Cerebellar nuclear complex (tissue), 1 donor: ENCODE measurements at regions not wholly inside any gene's neighbourhood (a gene's known extent, or its start where the extent isn't known, plus 50 kb on each side); places are given as distances from the start of the nearest gene placed in this dataset.

ENCODE experiments used
- DNase-seq, 2 experiments: peaks; one replicate each; lab custom pipeline; 2025; lab: John Stamatoyannopoulos, UW

DNA sequence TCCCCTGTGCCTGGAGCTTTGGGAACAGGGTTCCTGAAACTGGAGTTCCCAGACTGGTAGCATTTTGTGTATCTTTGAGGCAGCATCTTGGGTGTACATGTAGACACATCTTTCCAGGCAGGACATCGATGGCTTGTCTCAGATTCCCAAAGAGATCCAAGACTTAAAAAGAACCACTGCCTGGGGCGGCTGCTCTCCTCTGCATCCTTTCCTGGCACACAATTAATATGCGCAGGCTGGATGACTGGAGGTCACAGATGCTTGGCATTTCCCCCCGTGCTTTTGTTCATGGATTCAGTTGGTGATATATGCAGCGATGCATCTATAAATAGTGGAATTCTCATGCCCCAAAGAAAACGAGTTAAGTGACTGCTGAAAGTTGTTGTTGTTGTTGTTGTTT is 80.5 kb downstream of the CLDN34 start:
- no peak for DNase-seq

DNA sequence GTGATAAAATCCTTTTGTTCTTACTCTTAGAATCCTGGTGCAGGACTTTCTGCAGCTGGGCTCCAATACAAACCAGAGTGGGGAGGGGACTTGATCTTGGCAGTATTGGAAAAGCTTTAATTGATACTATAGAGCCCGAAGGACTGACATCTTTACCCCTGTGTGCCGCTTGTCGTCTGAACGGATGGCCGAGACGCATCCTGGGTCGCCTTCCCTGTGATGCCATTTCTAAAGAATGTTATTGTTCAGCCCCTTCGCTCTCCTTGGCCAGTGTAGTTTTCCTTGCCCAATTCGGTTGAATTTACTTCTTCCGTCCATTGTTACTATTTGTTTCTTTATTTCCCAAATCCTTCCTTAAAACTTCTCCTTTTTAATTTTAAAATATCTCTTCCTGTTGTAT is 80.9 kb downstream of the CLDN34 start:
- DNase-seq, result no peak

DNA sequence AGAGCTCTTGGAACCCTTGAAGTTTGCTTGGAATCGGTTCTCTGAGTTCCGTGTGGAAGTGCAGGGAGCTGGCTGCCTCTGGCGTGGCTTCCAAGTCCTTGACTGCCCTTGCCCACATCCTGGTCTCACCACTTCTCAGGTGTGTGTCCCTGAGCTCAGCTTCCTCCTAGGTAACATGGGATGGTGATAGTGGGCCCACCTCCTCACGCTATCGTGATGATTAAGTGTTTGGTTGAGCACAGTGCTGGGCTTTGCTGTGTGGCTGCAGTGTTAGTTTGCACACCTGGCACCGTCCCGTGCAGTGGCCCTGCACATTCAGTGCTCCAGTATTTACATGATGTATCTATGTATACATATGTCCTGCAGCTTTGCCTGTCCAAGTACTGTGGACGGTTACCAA is 81.5 kb downstream of the CLDN34 start:
- no peak for DNase-seq

DNA sequence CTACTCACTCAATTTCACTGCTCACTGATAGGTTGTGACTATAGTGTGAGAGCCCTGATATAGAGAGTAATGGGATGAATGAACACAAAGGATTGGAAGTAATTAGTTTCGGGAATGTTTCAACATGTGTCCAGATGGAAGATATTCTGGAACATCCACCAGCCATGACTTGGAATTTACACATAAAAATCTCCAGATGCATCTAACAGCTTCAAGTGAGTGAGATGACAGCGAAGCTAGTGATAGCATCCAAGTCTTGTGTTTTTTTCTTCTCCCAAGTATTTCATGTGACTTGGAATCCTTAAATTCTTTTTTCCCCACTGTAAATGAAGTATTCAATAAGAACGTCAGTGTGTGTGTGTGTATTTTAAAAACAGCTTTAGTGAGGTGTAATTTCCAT is 82.1 kb downstream of the CLDN34 start:
- DNase-seq, result no peak

DNA sequence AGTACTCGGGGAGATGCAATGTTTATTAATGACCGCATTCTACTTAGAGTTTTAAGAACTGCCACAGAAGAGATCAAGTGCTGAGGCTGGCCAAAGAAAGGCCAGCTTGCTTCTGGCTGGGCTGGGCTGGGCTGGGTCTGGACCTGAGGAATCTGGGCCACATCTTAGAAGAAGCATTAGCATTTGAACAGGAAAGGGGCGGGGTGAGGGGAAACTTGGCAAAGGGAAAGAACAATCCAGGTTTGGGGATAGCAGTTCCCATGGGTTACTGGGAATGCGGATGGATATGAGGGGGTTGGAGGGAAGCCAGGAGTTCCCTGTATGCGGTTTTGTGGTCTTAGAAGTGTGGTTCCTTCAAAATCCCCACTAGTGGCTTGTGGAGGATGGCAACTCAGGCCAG is 83.3 kb downstream of the CLDN34 start:
- no peak for DNase-seq

DNA sequence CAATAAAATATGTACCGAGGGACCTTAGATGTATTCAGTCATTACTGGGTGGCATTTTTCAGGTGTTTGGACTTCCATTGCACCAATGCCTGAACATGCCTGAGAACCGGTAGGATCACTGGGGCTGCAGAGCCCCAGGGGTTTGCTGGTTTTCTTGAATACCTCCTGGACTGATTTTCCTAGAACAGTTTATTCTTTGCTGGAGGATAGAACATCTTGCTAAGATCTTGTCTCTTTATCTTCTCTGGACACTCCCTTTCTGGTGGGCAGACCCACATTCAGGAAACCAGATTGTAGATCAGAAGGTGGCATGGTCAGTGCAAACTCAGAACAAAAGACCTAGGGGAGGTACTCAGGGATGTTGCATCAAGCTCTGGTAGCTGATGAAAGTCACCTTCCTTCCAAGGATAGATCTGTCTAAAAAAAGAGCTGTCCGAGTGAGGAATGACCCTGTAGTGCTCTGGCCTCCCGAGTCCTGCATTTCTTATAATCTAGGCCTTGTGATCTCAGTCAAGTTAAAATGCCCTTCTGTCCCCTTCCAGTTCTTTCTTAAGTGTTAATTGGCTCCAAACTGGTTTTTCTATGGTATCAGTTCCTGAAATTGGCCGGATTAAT is 84.8 kb downstream of the CLDN34 start:
- no peak for DNase-seq

DNA sequence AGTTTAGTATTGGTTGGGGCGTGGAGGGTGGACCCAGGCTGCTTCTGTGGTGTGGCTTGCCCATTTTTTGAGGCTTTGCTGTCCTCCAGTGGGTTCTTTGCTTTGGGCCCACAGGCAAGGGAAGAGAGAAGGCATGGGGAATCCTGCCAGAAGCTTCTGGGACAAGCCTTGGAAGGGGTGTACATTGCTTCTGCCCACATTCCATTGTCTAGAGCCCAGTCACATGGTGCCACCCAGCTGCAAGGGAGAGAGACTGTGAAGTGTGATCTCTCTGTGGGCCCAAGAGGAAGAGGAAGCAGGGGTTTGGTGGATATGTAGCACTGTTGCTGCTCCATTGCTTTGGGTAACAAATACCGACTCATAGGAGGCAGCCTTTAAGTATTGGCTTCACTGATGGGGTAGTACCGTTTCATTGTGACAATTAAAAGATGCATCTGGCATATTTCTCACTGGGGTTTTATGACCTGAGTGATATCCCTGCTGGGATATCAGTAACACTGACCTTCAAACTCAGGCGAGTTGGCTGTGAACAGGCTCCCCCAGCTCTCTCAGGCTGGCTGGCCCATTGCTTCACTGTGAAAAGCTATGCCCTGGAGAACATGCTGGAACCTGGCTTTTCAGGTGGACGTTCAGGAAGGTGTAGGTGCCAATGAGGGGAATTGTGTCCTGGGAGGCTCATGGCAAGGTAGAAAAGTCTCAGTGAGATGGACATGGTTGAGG is 85.9 kb downstream of the CLDN34 start:
- no peak for DNase-seq

DNA sequence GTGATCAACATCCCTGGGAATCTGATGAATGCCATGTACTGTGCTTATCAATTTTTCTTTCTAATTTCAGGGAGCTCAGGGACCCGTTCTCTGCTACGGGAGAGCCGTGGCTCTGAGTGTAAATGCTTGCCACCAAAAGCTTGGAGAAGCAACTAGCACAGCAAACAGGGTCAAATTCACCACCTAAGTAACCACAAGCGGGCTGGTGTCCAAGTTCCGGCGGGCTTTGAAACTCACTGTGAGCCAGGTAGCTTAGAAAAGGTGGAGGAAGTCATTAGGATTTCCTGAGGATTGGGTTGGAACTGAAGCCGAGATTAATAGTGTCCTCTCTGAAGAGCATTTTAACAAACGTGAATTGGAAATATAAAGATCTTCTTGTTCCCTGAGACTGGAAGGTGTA is 87.2 kb downstream of the CLDN34 start:
- no peak for DNase-seq

DNA sequence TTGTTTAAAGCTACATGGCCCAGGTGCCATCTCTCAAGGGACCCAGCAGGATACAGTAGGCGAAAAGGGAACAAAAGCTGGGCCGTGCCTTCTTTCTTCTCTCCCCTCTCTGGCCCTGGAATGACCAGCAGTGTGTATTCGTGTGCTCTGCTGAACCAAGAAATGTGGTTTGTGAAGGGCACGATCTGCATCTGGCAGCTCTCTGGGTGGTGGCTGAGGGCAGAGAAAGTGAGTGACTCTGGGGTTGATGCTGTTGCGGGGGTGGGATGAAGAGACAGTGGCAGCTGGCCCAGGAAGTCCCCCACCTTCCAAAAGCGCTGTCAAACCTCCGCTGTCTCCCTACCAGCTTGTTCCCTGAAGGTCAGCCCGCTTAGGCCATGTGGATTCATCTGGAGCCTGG is 88.3 kb downstream of the CLDN34 start:
- DNase-seq, result no peak

DNA sequence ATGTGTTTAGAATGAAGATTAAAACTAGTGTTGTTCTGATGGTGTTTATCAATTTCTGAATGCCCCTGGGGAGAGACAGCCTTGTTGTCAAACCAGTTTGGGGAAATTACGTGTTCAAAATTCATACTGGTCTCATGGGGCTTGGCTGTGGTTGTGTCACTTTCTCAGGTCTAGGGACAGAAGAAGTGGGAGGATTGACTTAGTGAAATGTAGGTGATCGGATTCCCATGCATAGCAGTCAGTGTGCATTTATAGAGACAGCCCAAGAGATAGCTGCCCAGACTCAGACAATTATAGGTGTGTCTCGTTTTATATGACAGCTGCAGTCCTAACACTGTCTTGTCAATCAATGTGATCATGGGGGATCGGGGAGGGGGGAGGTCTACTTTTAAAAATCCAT is 94.4 kb upstream of the CLCN4 start:
- no peak for DNase-seq

DNA sequence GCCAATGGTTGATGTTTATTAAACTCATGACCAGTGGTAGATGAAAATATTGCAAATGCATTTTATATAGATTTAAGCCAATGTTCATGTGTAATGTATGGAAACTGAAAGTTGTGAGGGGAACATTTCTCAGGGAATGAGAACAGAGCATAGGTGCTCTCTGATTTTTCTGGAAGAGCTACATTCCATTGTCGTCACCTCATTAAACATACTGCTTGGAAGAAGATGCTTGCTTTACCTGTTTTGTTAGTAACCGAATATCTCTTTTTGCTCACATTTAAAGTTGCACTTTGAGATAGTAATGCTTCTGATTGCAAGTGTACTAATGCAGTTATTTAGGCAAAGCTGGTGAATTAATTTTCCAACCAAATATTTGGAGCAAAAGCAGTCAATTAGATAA is 93.8 kb upstream of the CLCN4 start:
- no peak for DNase-seq

DNA sequence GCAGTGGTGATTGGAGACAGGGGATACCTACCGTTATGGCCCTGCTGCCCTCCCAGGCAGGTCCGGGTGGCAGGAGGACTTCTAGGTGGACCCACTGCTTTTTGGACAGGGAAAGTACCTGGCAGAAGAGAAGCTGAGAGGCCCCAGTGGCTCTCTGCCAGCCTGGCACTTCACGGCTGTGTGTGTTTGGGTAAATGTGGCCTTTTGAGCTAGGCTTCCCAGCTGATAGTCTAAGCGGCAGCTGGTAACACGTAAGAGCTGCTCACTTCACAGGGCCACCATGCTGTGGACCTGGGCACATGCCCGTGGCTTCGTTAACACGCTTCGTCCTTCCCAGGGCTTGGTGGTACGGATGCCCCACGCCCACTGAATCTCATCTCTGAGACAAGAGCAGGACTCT is 92.0 kb upstream of the CLCN4 start:
- DNase-seq, result peak; percentile 3 to 14

DNA sequence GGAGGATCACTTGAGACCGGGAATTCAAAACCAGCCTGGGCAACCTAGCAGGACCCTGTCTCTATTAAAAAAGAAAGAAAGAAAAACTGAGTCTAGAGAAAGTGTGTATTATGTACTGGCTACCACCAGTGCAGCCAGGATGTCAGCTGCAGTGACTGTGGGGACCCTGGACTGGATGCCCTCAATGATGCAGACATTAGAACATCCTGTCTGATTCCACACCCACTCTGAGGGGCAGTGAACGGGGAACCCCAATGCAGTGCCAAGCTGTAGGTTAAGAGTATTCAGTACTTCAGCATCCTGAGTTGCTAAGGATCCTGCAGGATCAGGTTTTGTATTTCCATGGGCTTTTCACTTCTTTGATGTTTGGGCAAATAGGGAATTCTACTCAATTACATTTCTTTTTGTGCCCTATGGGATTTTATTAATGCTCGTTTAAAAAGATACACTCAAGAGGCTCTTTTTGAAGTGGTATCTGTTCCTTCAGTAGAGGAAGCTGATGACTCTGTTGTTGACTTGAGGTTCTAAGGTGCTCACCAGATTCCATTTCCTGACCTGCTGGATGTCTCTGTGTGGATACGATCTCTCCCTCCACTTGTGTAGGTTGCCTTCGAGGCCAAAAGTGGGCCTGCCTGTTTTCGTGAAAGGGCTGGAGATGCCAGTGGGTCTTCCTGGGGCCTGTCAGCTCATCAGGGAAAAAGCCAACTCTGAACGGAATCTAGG is 85.9 kb upstream of the CLCN4 start:
- no peak for DNase-seq

DNA sequence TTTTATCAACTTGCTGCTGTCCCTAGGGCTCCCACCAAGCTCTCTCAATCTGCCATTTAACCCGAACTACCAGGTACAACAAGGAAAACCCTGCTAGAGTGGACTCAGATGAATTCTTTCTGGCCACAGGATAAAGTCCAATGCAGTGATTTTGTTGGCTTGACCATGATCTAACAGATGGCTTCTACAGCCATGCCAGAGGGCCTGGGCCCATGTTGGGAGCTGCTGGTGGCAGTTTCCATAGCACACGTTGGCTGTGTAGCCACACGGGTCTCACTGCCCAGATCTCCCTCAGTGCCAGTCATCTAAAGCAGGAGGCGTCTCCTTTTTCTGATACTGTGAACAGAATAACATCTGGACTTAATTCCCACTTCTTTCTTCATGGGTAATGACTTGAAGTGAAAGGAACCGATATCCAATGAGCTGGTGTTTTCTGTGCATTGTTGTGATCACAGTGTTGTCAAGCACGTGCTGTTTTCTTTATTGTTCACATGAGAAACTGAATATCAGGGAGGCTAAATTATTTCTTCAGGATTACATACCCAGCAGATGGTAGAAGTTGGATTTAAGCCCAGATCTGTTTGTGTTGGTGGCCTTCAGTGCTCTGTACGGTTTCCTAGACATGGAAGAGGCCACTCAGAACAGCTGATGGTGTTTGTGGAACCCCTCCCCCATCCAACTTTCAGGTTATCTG is 85.2 kb upstream of the CLCN4 start:
- DNase-seq, result peak; percentile 31 to 75

DNA sequence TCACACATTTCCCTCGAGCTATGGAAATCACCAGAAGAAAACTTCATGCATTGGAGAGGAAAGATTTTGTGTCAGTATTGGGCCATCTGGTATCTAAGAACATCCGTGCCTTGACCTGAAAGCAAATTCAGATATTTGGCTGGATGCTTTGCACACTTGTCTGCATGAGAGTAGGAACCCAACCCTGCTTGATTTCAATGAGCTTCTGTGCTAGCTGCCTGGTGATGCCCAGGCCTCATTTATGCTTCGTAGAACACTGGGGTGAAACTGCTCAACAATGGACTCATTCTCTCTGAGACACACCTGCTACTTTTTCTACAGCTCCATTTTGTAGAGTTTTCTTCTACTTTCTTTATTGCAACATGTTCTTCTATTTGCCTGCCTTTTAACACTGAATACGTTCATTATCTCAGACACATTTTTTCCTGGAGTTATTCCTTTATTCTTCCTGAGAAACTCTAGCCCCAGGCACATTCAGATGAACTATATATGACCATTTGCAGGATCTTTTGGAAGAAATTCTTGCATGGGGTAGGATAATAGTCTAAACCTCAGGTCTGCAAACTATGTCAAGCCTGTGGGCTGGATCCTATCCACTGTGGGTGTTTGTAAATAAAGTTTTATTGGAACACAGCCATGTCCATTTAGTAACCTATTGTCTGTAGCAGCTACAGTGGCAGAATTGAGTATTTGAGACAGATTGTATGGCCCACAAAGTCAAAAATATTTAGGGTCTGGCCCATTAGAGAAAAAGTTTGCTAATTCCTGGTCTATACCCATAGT is 83.8 kb upstream of the CLCN4 start:
- peak in 1 of 2 experiments; percentile 6 for DNase-seq

DNA sequence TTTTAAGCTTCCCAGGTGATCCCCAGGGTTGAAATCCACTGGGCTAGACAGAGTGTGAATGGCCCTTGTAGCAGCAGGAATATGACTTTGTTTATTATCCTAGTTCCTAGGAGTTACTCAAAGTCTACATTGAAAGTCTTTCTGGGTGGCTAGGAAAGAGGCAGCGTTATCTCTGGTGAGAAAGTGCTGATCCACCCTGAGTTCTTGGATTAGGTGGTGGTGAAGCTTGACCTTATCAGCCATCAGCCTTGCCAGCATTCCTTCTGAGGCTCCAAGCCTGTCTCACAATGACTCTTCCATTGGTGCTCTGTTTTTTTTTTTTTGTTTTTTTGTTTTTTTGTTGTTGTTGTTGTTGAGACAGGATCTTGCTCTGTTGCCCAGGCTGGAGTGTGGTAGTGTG is 83.1 kb upstream of the CLCN4 start:
- no peak for DNase-seq

DNA sequence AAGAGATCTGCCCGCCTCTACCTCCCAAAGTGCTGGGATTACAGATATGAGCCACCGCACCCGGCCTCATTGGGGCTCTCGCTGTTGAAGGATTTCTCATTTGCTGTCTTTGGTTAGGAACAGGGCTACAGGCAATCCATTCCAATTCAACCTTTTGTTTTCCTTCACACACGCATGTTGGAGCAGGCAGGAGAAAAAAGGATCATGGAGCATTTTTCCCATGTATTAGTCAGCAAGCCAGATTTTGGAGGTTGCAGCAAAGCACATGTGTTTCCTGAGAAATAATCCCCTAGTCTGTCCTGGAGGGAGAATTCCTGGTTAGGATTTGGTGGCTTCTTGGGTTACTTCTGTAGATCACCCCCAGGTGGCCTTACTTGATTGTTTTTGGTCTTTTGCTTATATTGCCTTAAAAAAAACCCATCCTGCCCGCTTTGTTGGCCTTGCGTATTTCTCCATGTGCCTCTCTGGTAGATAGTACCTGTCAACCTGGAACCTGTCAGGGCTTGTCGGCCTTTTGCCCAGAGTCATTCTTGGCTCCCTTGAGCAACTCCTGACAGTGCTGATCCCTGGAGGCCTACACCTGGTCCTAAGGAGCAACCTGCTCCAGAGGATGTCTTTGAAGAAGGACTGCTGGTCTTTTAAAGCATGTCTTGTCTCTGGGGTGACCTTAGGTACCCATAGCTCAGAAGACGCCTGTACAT is 82.4 kb upstream of the CLCN4 start:
- DNase-seq, result peak in 1 of 2 experiments; percentile 1

DNA sequence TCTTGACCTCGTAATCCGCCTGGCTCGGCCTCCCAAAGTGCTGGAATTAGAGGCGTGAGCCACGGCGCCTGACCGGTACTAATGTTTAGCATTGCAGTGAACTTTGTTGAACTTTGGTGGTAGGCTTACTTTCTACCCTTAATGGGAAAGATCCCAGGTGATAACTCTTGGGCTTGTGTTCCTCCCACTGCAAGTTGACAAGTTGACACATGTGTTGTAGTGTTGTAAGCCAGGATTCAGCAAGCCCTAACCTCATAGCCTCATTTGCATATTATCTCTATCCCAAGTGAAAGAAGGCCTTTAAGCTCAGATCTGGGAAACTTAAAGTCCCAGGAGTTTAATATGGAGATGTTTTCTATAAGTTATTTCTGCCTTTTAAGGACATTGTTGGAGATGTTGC is 80.0 kb upstream of the CLCN4 start:
- no peak for DNase-seq

DNA sequence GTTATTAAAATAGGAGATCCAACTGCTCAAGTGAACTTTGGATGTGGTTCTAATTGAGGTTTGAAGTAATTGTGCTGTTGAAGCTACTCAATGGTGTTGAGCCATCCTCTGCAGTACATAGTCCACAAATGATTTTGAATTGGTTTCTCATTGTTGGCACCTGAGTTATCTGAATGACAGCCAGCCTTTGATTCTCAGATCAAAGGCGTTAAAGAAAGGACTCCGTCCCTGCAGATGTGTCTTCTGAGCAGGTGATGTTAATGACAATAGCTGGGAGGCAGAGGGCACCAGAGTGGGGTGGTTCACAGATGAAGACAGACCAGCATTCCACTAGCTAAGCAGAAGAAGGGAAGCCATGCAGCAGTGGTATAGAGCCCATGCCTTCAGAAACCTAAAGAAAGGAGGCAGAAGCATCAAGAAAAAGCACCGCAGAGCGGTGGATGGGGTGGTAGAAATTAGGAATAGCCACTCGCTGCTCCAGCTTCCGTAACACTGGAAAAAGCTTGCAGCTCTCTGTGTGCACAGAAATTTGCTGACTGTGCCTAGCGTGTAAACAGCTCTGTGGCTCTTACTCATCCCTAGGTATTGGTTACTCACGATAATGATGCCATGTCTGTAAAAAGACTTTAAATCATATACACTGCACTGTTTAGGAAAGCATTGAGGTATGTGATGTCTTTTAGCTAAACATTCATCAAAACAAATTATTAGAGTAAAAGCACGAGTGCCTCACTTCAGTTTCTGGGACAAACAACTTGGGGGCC is 79.2 kb upstream of the CLCN4 start:
- no peak for DNase-seq

DNA sequence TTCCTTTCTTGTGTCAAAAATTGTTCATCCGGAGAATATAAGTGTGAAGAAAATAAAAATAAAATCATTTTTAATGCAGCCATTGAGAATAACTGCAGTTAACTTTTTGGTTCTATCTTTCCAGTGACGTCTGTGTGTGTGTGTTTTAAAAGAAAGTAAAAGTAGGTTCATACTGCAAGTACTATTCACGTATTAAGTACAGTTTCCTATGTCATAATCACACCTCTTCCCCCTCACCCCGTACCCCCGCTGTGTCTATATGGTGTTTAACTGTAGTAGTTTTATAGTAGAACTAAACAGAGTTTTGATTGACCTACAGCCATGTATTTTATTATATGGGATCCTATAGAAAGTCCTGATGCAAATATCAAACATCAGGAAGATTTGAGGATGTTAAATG is 78.5 kb upstream of the CLCN4 start:
- DNase-seq, result no peak

DNA sequence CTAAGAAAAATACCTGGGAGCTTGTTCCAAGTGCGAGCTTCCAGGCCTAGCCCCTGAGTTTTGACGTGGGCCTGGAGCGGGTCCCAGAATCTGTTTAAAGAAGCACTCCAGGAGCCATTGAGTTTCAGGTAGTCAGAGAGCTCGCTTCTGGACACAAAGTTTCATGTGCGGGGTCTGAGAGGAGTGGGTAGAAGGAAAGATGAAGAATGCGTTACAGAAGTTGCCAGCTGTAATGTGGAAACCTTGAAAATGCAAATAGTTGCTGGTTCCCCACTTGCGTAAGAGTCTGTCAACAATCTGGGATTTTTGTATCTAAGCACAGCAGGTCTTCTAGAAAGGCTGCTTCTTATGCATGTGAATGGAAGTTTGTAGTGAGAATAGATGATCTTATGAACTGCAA is 77.5 kb upstream of the CLCN4 start:
- no peak for DNase-seq
